Fibroblast of skin of right biceps (primary cell): ENCODE measurements at regions not wholly inside any gene's neighbourhood (a gene's known extent, or its start where the extent isn't known, plus 50 kb on each side); places are given as distances from the start of the nearest gene placed in this dataset.
"Not testable (repeated sequence)": the region's sequence is repeated elsewhere in the genome, so short reads cannot be mapped to it uniquely, and the experiment has no call there.

Experiments used
- DNase-seq: peaks from one replicate; pipeline ENCODE4 v3.0.0-alpha.2; 2013

GRCh38 chrX:115408771-115409400 is 119.4 kb downstream of the LUZP4 start:
- DNase-seq: peak; percentile 72

- peak; percentile 61 for DNase-seq
Observed at GRCh38 chrX:115409551-115409950, 120.0 kb downstream of the LUZP4 start.

- no peak for DNase-seq
Observed at GRCh38 chrX:115410731-115411428, 121.4 kb downstream of the LUZP4 start.

- DNase-seq: peak; percentile 66
Observed at GRCh38 chrX:115413246-115413878, 123.8 kb downstream of the LUZP4 start.

GRCh38 chrX:115419069-115419468 is 129.6 kb downstream of the LUZP4 start:
- DNase-seq: peak; percentile 25

GRCh38 chrX:115423086-115423485 is 133.6 kb downstream of the LUZP4 start:
- DNase-seq: no peak

GRCh38 chrX:115425359-115425758 is 135.6 kb upstream of the PLS3 start:
- DNase-seq: no peak

GRCh38 chrX:115427861-115428410 is 133.0 kb upstream of the PLS3 start:
- DNase-seq: no peak

- DNase-seq: not testable (repeated sequence)
Observed at GRCh38 chrX:115434834-115435233, 126.1 kb upstream of the PLS3 start.

- DNase-seq: no peak
Observed at GRCh38 chrX:115437841-115438595, 123.0 kb upstream of the PLS3 start.

GRCh38 chrX:115448146-115448545 is 112.8 kb upstream of the PLS3 start:
- DNase-seq: no peak

- DNase-seq: peak; percentile 19
Observed at GRCh38 chrX:115449742-115450141, 111.2 kb upstream of the PLS3 start.

- DNase-seq: peak; percentile 24
Observed at GRCh38 chrX:115452251-115452650, 108.7 kb upstream of the PLS3 start.

- peak; percentile 59 for DNase-seq
Observed at GRCh38 chrX:115459883-115460880, 100.8 kb upstream of the PLS3 start.

GRCh38 chrX:115462406-115462805 is 98.6 kb upstream of the PLS3 start:
- peak; percentile 25 for DNase-seq

- DNase-seq: no peak
Observed at GRCh38 chrX:115467961-115468360, 93.0 kb upstream of the PLS3 start.

GRCh38 chrX:115472131-115472530 is 88.8 kb upstream of the PLS3 start:
- DNase-seq: no peak

GRCh38 chrX:115486510-115486909 is 74.5 kb upstream of the PLS3 start:
- no peak for DNase-seq

GRCh38 chrX:115487608-115488007 is 73.4 kb upstream of the PLS3 start:
- no peak for DNase-seq

- DNase-seq: no peak
Observed at GRCh38 chrX:115490814-115491213, 70.2 kb upstream of the PLS3 start.

GRCh38 chrX:115491766-115492165 is 69.2 kb upstream of the PLS3 start:
- DNase-seq: no peak

- no peak for DNase-seq
Observed at GRCh38 chrX:115493015-115493414, 68.0 kb upstream of the PLS3 start.
